ENCODE measurements at regions not wholly inside any gene's neighbourhood (a gene's known extent, or its start where the extent isn't known, plus 50 kb on each side); places are given as distances from the start of the nearest gene placed in this dataset.

DNA sequence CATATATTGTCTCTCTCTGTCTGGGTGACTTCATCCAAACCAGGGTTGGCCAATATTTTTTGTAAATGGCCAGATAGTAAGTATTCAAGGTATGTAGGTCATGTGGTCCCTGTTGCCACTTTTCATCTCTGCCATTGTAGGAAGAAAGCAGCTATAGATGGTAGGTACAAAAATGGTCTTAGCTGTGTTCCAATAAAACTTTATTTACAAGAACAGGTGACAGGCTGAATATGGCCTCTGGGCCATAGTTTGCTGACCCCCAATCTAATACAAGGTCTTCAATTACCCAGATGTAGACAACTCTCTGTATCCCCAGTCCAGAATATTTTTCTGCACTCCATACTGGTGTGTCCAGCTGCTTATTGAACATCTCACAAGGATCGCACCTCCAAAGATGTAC is 166.2 kb upstream of the FZD8 start:
- TF ChIP-seq, protein P1, sequence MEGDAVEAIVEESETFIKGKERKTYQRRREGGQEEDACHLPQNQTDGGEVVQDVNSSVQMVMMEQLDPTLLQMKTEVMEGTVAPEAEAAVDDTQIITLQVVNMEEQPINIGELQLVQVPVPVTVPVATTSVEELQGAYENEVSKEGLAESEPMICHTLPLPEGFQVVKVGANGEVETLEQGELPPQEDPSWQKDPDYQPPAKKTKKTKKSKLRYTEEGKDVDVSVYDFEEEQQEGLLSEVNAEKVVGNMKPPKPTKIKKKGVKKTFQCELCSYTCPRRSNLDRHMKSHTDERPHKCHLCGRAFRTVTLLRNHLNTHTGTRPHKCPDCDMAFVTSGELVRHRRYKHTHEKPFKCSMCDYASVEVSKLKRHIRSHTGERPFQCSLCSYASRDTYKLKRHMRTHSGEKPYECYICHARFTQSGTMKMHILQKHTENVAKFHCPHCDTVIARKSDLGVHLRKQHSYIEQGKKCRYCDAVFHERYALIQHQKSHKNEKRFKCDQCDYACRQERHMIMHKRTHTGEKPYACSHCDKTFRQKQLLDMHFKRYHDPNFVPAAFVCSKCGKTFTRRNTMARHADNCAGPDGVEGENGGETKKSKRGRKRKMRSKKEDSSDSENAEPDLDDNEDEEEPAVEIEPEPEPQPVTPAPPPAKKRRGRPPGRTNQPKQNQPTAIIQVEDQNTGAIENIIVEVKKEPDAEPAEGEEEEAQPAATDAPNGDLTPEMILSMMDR (IDR thresholded peaks at IDR 0.05; ENCODE audit: low read depth, low read length): no peak
- TF ChIP-seq EZH2phosphoT487 (IDR thresholded peaks at IDR 0.05; ENCODE audit: low read depth): no peak

Measured in OCI-LY3 (cell line).